GM23338 (cell line): ENCODE measurements at regions not wholly inside any gene's neighbourhood (a gene's known extent, or its start where the extent isn't known, plus 50 kb on each side); places are given as distances from the start of the nearest gene placed in this dataset.
"Not testable (repeated sequence)": the region's sequence is repeated elsewhere in the genome, so short reads cannot be mapped to it uniquely, and the experiment has no call there.

ENCODE experiments used
- ATAC-seq: fragments of 200-7000 bp; cut with Tn5 transposase; 3 replicates; pipeline ENCODE4 v1.9.1; 2020
- DNase-seq: peaks from one replicate; pipeline ENCODE4 v3.0.0-alpha.2; 2015; ENCODE audit warnings: low spot score
- H2AFZ ChIP-seq: fragments of 200-600 bp; sonication (generic); 2 replicates; pipeline ENCODE4 v1.8.0; 2016; ENCODE audit warnings: antibody characterized with exemption, mild to moderate bottlenecking, moderate library complexity
- H3F3A ChIP-seq: fragments of 200-600 bp; sonication (generic); replicated peaks from 2 replicates; pipeline ENCODE4 v1.8.0; 2017; ENCODE audit warnings: antibody characterized with exemption, mixed run types, low read depth
- H3K27ac ChIP-seq: fragments of 200-600 bp; sonication (generic); 2 replicates; pipeline ENCODE4 v1.6.1; 2016; ENCODE audit warnings: low read depth
- H3K27me3 ChIP-seq: fragments of 200-600 bp; sonication (generic); 2 replicates; pipeline ENCODE4 v1.8.0; 2016; ENCODE audit warnings: mild to moderate bottlenecking, mixed run types, moderate library complexity; ENCODE audit not compliant: insufficient read depth
- H3K36me3 ChIP-seq: fragments of 200-600 bp; sonication (generic); 2 replicates; pipeline ENCODE4 v1.8.0; 2016; ENCODE audit warnings: mild to moderate bottlenecking; ENCODE audit not compliant: insufficient read depth
- H3K4me1 ChIP-seq: fragments of 200-600 bp; sonication (generic); 2 replicates; pipeline ENCODE4 v1.8.0; 2016; ENCODE audit warnings: mild to moderate bottlenecking, moderate library complexity; ENCODE audit not compliant: insufficient read depth
- H3K4me2 ChIP-seq: fragments of 200-600 bp; sonication (generic); 2 replicates; pipeline ENCODE4 v1.7.1; 2017; ENCODE audit warnings: mixed run types
- H3K4me3 ChIP-seq: fragments of 200-600 bp; sonication (generic); 2 replicates; pipeline ENCODE4 v1.6.1; 2016; ENCODE audit warnings: mixed run types
- H3K79me2 ChIP-seq: fragments of 200-600 bp; sonication (generic); replicated peaks from 2 replicates; pipeline ENCODE4 v1.8.0; 2017; ENCODE audit warnings: mild to moderate bottlenecking; ENCODE audit not compliant: insufficient read depth
- H3K9me2 ChIP-seq: fragments of 200-600 bp; sonication (generic); 2 replicates; pipeline ENCODE4 v1.8.0; 2017; ENCODE audit not compliant: insufficient read depth
- H4K20me1 ChIP-seq: fragments of 200-600 bp; sonication (generic); replicated peaks from 2 replicates; pipeline ENCODE4 v1.8.0; 2017; ENCODE audit warnings: mild to moderate bottlenecking; ENCODE audit not compliant: insufficient read depth
- H3K27ac Mint-ChIP-seq: 2 replicates; pipeline ENCODE4 v1.8.0; 2020; ENCODE audit warnings: inconsistent platforms, mild to moderate bottlenecking, moderate library complexity, mixed read lengths
- H3K27me3 Mint-ChIP-seq: 3 replicates; pipeline ENCODE4 v1.8.0; 2022; ENCODE audit warnings: low read depth, mild to moderate bottlenecking, moderate library complexity, mixed read lengths, inconsistent platforms; ENCODE audit not compliant: insufficient read depth, poor library complexity
- H3K36me3 Mint-ChIP-seq: 3 replicates; pipeline ENCODE4 v1.8.0; 2021; ENCODE audit warnings: low read depth, mild to moderate bottlenecking, inconsistent platforms, moderate library complexity, mixed read lengths
- H3K4me1 Mint-ChIP-seq: 3 replicates; pipeline ENCODE4 v1.8.0; 2020; ENCODE audit warnings: mild to moderate bottlenecking, inconsistent platforms, mixed read lengths
- H3K4me3 Mint-ChIP-seq: 3 replicates; pipeline ENCODE4 v1.8.0; 2021; ENCODE audit warnings: moderate library complexity, mild to moderate bottlenecking, inconsistent platforms, mixed read lengths
- H3K9me3 Mint-ChIP-seq: 3 replicates; pipeline ENCODE4 v1.8.0; 2020; ENCODE audit warnings: moderate library complexity, mild to moderate bottlenecking, inconsistent platforms, mixed read lengths

DNA sequence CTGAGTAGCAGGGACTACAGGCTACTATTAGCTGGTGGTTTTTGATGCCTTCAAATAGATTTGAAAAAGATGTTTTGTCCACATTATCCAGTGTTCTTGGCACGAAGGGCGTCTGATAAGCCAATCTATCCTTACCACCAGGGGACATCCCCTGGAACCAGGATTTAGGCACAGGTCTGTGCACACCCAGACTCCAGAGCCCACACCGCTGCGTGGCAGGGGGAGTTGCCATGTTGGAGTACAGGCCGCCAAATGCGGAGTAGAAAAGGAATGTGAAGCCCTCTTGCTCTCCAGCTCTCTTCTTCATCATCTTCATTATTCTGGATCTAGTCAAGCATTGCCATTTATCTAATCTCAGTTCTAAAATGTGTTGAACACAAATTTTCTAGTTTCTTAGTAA lies 54.3 kb downstream of the RNU1-4 start:
- H3K9me2 ChIP-seq, H3K36me3 Mint-ChIP-seq, H3K79me2 ChIP-seq, H3K4me3 Mint-ChIP-seq, H3K27me3 Mint-ChIP-seq, H3K27me3 ChIP-seq, H3K27ac Mint-ChIP-seq, ATAC-seq, H3K4me3 ChIP-seq, H3K4me1 Mint-ChIP-seq, DNase-seq, H3K4me1 ChIP-seq, H4K20me1 ChIP-seq, H2AFZ ChIP-seq, H3K4me2 ChIP-seq, H3K27ac ChIP-seq, H3K36me3 ChIP-seq, H3K9me3 Mint-ChIP-seq, H3F3A ChIP-seq: not testable (repeated sequence)

GRCh38 chr1:16795119-16795518 lies 54.8 kb downstream of the RNU1-4 start:
- not testable (repeated sequence) for H3K4me3 Mint-ChIP-seq, H3K27me3 ChIP-seq, H3K9me2 ChIP-seq, H4K20me1 ChIP-seq, H3K27ac Mint-ChIP-seq, H3K4me2 ChIP-seq, H3K4me1 Mint-ChIP-seq, H3K27me3 Mint-ChIP-seq, ATAC-seq, H3K36me3 ChIP-seq, H3K9me3 Mint-ChIP-seq, DNase-seq, H3K27ac ChIP-seq, H3K36me3 Mint-ChIP-seq, H3K4me1 ChIP-seq, H3K4me3 ChIP-seq, H3K79me2 ChIP-seq, H2AFZ ChIP-seq, H3F3A ChIP-seq

- not testable (repeated sequence) for H3K9me3 Mint-ChIP-seq, H3K27ac Mint-ChIP-seq, H3F3A ChIP-seq, DNase-seq, H3K9me2 ChIP-seq, H3K4me3 Mint-ChIP-seq, H3K36me3 Mint-ChIP-seq, H3K36me3 ChIP-seq, H3K79me2 ChIP-seq, H3K4me3 ChIP-seq, H4K20me1 ChIP-seq, H3K27me3 Mint-ChIP-seq, H3K27ac ChIP-seq, H3K27me3 ChIP-seq, H3K4me1 ChIP-seq, H3K4me1 Mint-ChIP-seq
- H2AFZ ChIP-seq, result peak overlapping the region; percentile 92
- peak overlapping the region; percentile 64 for H3K4me2 ChIP-seq
- ATAC-seq, result peak; percentile 60
These were observed 55.9 kb downstream of the RNU1-4 start for GRCh38 chr1:16796179-16796578.

- not testable (repeated sequence) for H4K20me1 ChIP-seq, H3K9me2 ChIP-seq, H3K4me1 Mint-ChIP-seq, H3K27me3 ChIP-seq, H3K36me3 ChIP-seq, H3K27ac ChIP-seq, H3K9me3 Mint-ChIP-seq, H3K27me3 Mint-ChIP-seq, H3K4me3 ChIP-seq, H3K4me1 ChIP-seq, H3K36me3 Mint-ChIP-seq, H3F3A ChIP-seq, H3K79me2 ChIP-seq
- ATAC-seq (peak; percentile 74), DNase-seq (peak; percentile 37)
- H2AFZ ChIP-seq, result peak overlapping the region; percentile 92
- peak overlapping the region; percentile 64 for H3K4me2 ChIP-seq
- H3K27ac Mint-ChIP-seq, result peak overlapping the region; percentile 50; the same call in 1 of the 2 replicates
- H3K4me3 Mint-ChIP-seq, result peak overlapping the region; percentile 20; the same call in 1 of the 3 replicates
These were observed 56.3 kb downstream of the RNU1-4 start for GRCh38 chr1:16796625-16797046.

DNA sequence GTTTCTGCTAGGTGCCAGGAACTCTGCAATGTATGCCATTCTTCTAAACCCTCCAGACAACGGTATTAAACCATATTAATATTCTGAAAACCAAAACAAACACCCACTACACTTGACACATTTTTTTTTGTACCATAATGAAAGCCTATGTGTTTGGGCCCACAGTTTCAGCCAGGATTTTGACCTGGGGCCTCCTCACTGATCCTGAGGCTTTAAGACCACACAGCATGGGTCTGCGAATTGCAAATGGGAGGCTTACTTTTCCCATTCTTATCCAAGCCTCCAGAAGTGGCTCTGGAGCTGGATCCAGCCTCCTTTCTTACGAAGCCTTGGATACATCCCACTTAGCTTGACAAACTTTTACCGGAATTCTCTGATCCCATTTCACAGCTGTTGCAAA lies 56.7 kb downstream of the RNU1-4 start:
- H4K20me1 ChIP-seq, H3K36me3 ChIP-seq, H3K27me3 ChIP-seq, H3K4me1 ChIP-seq, H3K79me2 ChIP-seq, H3K27ac Mint-ChIP-seq, H3K9me3 Mint-ChIP-seq, H3F3A ChIP-seq, DNase-seq, H3K4me3 Mint-ChIP-seq, H3K36me3 Mint-ChIP-seq, H3K4me3 ChIP-seq, H3K4me1 Mint-ChIP-seq, H3K9me2 ChIP-seq, H2AFZ ChIP-seq, H3K27me3 Mint-ChIP-seq, H3K27ac ChIP-seq: not testable (repeated sequence)
- ATAC-seq, result peak; percentile 51
- peak overlapping the region; percentile 64; the same call in 1 of the 2 replicates for H3K4me2 ChIP-seq

GRCh38 chr1:16798050-16798449 lies 57.7 kb downstream of the RNU1-4 start:
- H3K79me2 ChIP-seq, H3K36me3 ChIP-seq, H3K27me3 ChIP-seq, H3K4me1 ChIP-seq, H3F3A ChIP-seq, H3K4me1 Mint-ChIP-seq, H2AFZ ChIP-seq, H3K36me3 Mint-ChIP-seq, H3K27me3 Mint-ChIP-seq, DNase-seq, H3K4me3 Mint-ChIP-seq, H3K4me2 ChIP-seq, H3K4me3 ChIP-seq, H3K27ac Mint-ChIP-seq, H3K27ac ChIP-seq, H3K9me2 ChIP-seq, H3K9me3 Mint-ChIP-seq, H4K20me1 ChIP-seq: not testable (repeated sequence)
- peak; percentile 44 for ATAC-seq
